COLO668 (cell line): ENCODE measurements at regions not wholly inside any gene's neighbourhood (a gene's known extent, or its start where the extent isn't known, plus 50 kb on each side); places are given as distances from the start of the nearest gene placed in this dataset.
"Not testable (repeated sequence)": the region's sequence is repeated elsewhere in the genome, so short reads cannot be mapped to it uniquely, and the experiment has no call there.

Experiments used
- DNase-seq: peaks from one replicate; lab custom pipeline; 2025; ENCODE audit not compliant: unreplicated experiment; lab: John Stamatoyannopoulos, UW

- DNase-seq: no peak
Observed at GRCh38 chrX:12034741-12035140, 103.5 kb upstream of the FRMPD4 start.

- no peak for DNase-seq
Observed at GRCh38 chrX:12042615-12043014, 95.7 kb upstream of the FRMPD4 start.

DNA sequence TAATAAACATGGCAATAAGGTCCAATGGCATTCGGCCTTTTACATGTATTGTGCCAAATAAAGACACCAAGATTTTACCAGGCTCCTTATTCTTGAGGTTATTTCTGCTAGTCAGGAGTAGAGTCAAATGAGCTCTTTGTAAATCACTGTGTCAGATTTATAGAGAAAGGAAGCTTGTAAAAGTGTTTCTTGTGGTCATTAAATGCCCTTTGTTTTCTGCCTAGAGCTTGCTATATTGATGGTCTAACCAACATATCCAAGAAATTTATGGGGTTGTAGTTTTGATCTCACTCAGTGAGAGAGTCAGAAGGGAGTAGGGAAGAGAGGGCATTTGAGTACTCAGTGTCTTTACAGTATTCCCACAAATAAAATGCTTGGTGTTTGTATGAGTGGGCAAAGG, 86.2 kb upstream of the FRMPD4 start:
- DNase-seq: no peak

DNA sequence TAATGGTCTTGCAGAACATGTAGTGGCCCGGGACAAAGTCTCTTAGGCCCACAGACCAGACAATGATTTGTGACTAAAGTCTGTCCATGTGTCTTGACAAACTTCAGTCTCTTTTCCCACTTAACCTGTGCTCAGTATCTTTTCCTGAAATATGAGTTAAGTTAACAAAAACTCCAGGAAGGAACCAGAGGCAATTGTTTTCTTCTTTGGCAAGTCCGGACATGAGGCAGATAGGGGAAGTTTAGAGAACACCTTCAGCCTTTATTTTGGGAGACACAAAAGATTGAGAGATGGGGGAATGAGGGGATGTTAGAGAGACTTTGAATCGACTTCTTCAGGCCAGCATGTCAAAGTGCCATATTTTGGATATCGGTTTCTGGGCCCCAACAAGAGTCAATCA, 80.2 kb upstream of the FRMPD4 start:
- DNase-seq: no peak

DNA sequence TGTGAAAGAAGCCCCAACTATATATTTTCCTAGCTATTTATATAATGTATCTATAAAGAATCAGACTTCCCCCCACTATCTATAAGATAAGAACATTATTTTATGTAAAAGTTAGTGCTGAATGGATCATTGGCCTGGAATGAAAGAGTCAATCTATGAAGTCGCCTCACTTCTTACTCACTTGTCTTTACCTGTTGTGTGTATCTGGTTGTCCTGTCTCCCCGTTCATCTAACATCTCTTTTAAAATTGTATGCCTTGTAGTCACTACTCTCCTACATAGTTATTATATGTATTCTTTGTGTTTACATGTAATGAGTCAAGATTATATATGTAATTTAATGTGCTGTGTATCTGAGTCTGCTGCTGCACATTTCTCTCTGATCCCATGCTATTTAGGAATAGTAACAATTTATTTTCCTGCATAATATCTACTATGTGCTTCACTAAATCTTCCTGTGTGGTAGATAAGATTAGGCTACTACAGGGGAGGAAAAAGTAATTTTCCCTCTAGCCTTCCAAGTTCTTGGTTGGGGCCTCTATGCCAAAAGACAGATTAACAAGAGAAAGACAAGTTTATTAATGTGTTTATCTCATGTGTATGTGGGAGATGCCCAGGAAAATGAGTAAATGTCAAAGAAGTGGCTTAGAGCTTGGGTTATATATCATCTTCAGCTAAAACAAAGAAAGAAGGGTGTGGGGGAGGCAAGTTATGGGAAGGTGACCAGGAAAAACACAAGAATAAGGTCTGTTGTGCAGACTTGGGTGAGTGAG, 77.6 kb upstream of the FRMPD4 start:
- no peak for DNase-seq

- peak; percentile 7 for DNase-seq
Observed at GRCh38 chrX:12065251-12065650, 73.0 kb upstream of the FRMPD4 start.

DNA sequence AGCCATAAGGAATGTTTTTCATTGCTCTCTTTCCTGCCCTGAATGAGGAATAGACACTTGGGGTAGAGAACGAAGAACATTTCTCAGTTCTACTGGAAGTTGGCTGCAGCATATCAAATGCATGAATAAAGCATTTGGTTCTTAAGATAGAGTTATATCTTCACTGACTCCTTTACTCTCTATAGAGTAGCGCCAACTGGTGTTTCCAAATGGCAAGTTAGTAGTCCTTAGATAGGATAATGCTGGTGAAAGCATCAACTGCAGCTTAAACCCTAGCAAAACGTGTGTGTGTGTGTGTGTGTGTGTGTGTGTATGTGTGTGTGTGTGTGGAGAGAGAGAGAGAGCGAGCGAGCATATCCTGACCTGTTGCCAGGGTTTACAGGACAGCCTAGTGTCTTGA, 62.2 kb upstream of the FRMPD4 start:
- DNase-seq: no peak

- DNase-seq: peak; percentile 12
Observed at GRCh38 chrX:12080265-12080664, 58.0 kb upstream of the FRMPD4 start.

GRCh38 chrX:12082959-12083358, 55.3 kb upstream of the FRMPD4 start:
- not testable (repeated sequence) for DNase-seq
